B cell (primary cell): ENCODE measurements at regions not wholly inside any gene's neighbourhood (a gene's known extent, or its start where the extent isn't known, plus 50 kb on each side); places are given as distances from the start of the nearest gene placed in this dataset.
"Not testable (repeated sequence)": the region's sequence is repeated elsewhere in the genome, so short reads cannot be mapped to it uniquely, and the experiment has no call there.

Experiments
- ATAC-seq: fragments of 200-7000 bp; cut with Tn5 transposase; one replicate; pipeline ENCODE4 v1.10.0; 2021; ENCODE audit warnings: low read depth, mild to moderate bottlenecking, moderate number of reproducible peaks, moderate library complexity
- CTCF ChIA-PET: fragments of 350-600 bp; sonication (Branson Sonifier 250); formaldehyde crosslinking; loops from one replicate; lab custom pipeline; 2021; ENCODE audit warnings: antibody characterized with exemption, inconsistent platforms; lab: Charles Lee
- POLR2A ChIA-PET: fragments of 350-600 bp; sonication (Branson Sonifier 250); formaldehyde crosslinking; loops from one replicate; lab custom pipeline; 2021; ENCODE audit warnings: antibody characterized with exemption; lab: Charles Lee
- DNase-seq: peaks from one replicate; pipeline ENCODE4 v3.0.0; 2013
- H2AFZ ChIP-seq: 2 replicates; pipeline ENCODE4 v1.6.1; 2012; ENCODE audit warnings: mild to moderate bottlenecking, low read depth, low read length; ENCODE audit not compliant: insufficient read depth, poor library complexity, severe bottlenecking
- H3K27ac ChIP-seq, 2 donors: 1 replicate in 1 of 2; 2 replicates in 1 of 2; pipeline ENCODE4 v1.5.1; 2012 to 2013; ENCODE audit warnings: low read length in 2 of 2, mild to moderate bottlenecking in 2 of 2, moderate library complexity in 1 of 2
- H3K27me3 ChIP-seq, 4 experiments: fragments of 200-600 bp in 1 of 4; sonication (generic) in 1 of 4; replicated peaks in 1 of 4; 1 replicate in 2 of 4; 2 replicates in 2 of 4; pipeline versions ENCODE4 v1.6.1 to v1.7.0; 2013 to 2016; ENCODE audit warnings: low read length in 3 of 4, mild to moderate bottlenecking in 2 of 4, mixed read lengths in 1 of 4, moderate library complexity in 1 of 4; ENCODE audit not compliant: insufficient read depth in 4 of 4, control insufficient read depth in 3 of 4; ENCODE audit errors: control extremely low read depth in 1 of 4
- H3K36me3 ChIP-seq, 2 experiments: replicated peaks in 1 of 2; 1 replicate in 1 of 2; 2 replicates in 1 of 2; pipeline versions ENCODE4 v1.6.1 to v1.7.1; 2013; ENCODE audit warnings: low read length in 1 of 2; ENCODE audit not compliant: insufficient read depth in 2 of 2, control insufficient read depth in 1 of 2; ENCODE audit errors: control extremely low read depth in 1 of 2, extremely low read depth in 1 of 2
- H3K4me1 ChIP-seq, 2 donors: fragments of 200-600 bp in 1 of 2; sonication (generic) in 1 of 2; 1 replicate in 1 of 2; 2 replicates in 1 of 2; pipeline versions ENCODE4 v1.5.1 to v1.6.1; 2013 to 2017; ENCODE audit warnings: low read length in 2 of 2; ENCODE audit not compliant: control insufficient read depth in 2 of 2, insufficient read depth in 2 of 2
- H3K4me2 ChIP-seq: replicated peaks from 2 replicates; pipeline ENCODE3; 2012; ENCODE audit warnings: mild to moderate bottlenecking, low read depth, low read length; ENCODE audit not compliant: poor library complexity, severe bottlenecking
- H3K4me3 ChIP-seq, 5 experiments: fragments of 200-600 bp in 1 of 5; sonication (generic) in 1 of 5; 1 replicate in 3 of 5; 2 replicates in 2 of 5; pipeline versions ENCODE4 v1.5.1 to v1.7.0; 2011 to 2016; ENCODE audit warnings: low read length in 4 of 5, mild to moderate bottlenecking in 4 of 5, low read depth in 2 of 5, control low read depth in 1 of 5, moderate library complexity in 1 of 5; ENCODE audit not compliant: insufficient read depth in 1 of 5; ENCODE audit errors: control extremely low read depth in 1 of 5, extremely low read depth in 1 of 5
- H3K79me2 ChIP-seq: fragments of 200-600 bp; sonication (generic); one replicate; pipeline ENCODE4 v1.6.0; 2016; ENCODE audit warnings: low read length; ENCODE audit not compliant: control insufficient read depth, insufficient read depth
- H3K9ac ChIP-seq: fragments of 200-600 bp; sonication (generic); 2 replicates; pipeline ENCODE4 v1.6.1; 2017; ENCODE audit warnings: mild to moderate bottlenecking, low read length, moderate library complexity
- H3K9me3 ChIP-seq, 3 donors: one replicate each; pipeline versions ENCODE4 v1.6.1 to v1.7.1; 2013; ENCODE audit warnings: low read length in 2 of 3; ENCODE audit not compliant: control insufficient read depth in 2 of 3, insufficient read depth in 1 of 3; ENCODE audit errors: control extremely low read depth in 1 of 3
- H4K20me1 ChIP-seq: 2 replicates; pipeline ENCODE4 v1.6.0; 2012; ENCODE audit warnings: mild to moderate bottlenecking, low read length; ENCODE audit not compliant: insufficient read depth, control insufficient read depth, poor library complexity, severe bottlenecking
- H3K27ac Mint-ChIP-seq: one replicate; pipeline ENCODE4 v1.8.0; 2021; ENCODE audit warnings: mixed read lengths
- H3K27me3 Mint-ChIP-seq: one replicate; pipeline ENCODE4 v1.8.0; 2021; ENCODE audit warnings: mixed read lengths
- H3K4me1 Mint-ChIP-seq: one replicate; pipeline ENCODE4 v1.8.0; 2021; ENCODE audit warnings: mixed read lengths
- H3K4me3 Mint-ChIP-seq: one replicate; pipeline ENCODE4 v1.8.0; 2021; ENCODE audit warnings: mixed read lengths
- H3K9me3 Mint-ChIP-seq: one replicate; pipeline ENCODE4 v1.8.0; 2022; ENCODE audit warnings: mixed read lengths; ENCODE audit not compliant: insufficient read depth
- EZH2 ChIP-seq: IDR thresholded peaks from 2 replicates; pipeline ENCODE4 v1.6.1; 2012; ENCODE audit warnings: borderline replicate concordance, low read depth, mild to moderate bottlenecking, moderate library complexity, low read length; ENCODE audit not compliant: insufficient read depth, poor library complexity, severe bottlenecking
- WGBS: methylation state at CpG from one replicate; pipeline ENCODE4 v1.1.5; 2013; ENCODE audit warnings: missing lambda C conversion rate; ENCODE audit not compliant: insufficient coverage; 5-methylcytosine and 5-hydroxymethylcytosine counted together
- intact Hi-C: fragments of 100-400 bp; cut with micrococcal nuclease; formaldehyde crosslinking; loops from one replicate; pipeline ENCODE4 v1.10.0; 2022
- TF ChIP-seq, protein P1 (sequence below): fragments of 200-600 bp; IDR thresholded peaks from one replicate; pipeline ENCODE4 v1.8.0; 2022; ENCODE audit warnings: antibody characterized with exemption, mild to moderate bottlenecking

DNA sequence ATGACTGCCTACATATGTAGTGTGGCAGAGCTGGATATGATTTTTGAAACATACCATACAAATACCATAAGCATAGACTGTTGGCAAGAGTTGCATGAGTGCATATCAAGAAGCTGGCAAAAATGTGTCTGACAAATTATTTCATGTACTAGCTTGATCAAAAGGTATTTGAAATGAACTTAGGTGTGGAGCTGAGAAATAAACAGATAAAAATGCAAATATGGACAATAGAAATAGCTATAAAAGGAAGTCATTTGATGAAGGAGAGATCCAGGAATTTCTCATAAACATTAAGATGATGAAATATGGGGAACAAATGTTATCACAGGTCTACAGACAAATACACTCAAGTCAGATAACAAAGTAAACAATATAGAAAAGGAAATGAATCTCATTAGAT is 609.1 kb downstream of the PTPRC start:
- Mint-ChIP-seq H3K27me3 (no peaks in the 10 kb centered on the region), H3K9me3 (no peaks in the 10 kb centered on the region), H3K27ac (no peak overlapping the region), H3K4me1 (peaks cover 4% of the 10 kb centered on the region), H3K4me3 (no peak overlapping the region)
- H3K79me2 ChIP-seq, result no peaks in the 10 kb centered on the region
- intact Hi-C loops, result no loop called here
- H2AFZ ChIP-seq, result no peak overlapping the region
- H3K4me1 ChIP-seq, result peaks cover 0 to 7% of the 10 kb centered on the region in 2 donors
- DNase-seq (no peak), ATAC-seq (no peak)
- H3K27me3 ChIP-seq, result no peaks in the 10 kb centered on the region
- POLR2A ChIA-PET, result no interaction called here
- no peaks in the 10 kb centered on the region for H3K36me3 ChIP-seq
- no peaks in the 10 kb centered on the region for H4K20me1 ChIP-seq
- no peak overlapping the region for H3K4me2 ChIP-seq
- no peak overlapping the region for H3K4me3 ChIP-seq
- H3K9ac ChIP-seq, result no peak overlapping the region
- no peak overlapping the region for H3K27ac ChIP-seq
- CTCF ChIA-PET, result interaction anchor here (1.4 kb wide), 1 partner anchor 48 kb away, joined by 3 read pairs; no protein-coding TSS in a partner anchor
- peaks cover 0 to 2% (median 1%) of the 10 kb centered on the region in 3 donors for H3K9me3 ChIP-seq
- no peak for TF ChIP-seq EZH2
- TF ChIP-seq, protein P1, sequence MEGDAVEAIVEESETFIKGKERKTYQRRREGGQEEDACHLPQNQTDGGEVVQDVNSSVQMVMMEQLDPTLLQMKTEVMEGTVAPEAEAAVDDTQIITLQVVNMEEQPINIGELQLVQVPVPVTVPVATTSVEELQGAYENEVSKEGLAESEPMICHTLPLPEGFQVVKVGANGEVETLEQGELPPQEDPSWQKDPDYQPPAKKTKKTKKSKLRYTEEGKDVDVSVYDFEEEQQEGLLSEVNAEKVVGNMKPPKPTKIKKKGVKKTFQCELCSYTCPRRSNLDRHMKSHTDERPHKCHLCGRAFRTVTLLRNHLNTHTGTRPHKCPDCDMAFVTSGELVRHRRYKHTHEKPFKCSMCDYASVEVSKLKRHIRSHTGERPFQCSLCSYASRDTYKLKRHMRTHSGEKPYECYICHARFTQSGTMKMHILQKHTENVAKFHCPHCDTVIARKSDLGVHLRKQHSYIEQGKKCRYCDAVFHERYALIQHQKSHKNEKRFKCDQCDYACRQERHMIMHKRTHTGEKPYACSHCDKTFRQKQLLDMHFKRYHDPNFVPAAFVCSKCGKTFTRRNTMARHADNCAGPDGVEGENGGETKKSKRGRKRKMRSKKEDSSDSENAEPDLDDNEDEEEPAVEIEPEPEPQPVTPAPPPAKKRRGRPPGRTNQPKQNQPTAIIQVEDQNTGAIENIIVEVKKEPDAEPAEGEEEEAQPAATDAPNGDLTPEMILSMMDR, result no peak

DNA sequence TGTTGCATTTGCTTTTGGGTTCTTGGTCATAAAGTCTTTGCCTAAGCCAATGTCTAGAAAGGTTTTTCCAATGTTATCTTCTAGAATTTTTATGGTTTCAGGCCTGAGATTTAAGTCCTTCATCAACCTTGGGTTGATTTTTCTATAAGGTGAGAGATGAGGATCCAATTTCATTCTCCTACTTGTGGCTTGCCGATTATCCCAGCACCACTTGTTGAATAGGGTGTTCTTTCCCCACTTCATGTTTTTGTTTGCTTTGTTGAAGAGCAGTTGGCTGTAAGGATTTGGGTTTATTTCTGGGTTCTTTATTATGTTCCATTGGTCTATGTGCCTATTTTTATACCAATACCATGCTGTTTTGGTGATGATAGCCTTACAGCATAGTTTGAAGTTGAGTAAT is 615.2 kb downstream of the PTPRC start:
- H3K27ac Mint-ChIP-seq, H3K9me3 ChIP-seq, H3K4me3 Mint-ChIP-seq, H3K27me3 ChIP-seq, H3K27me3 Mint-ChIP-seq, H3K4me1 ChIP-seq, H3K36me3 ChIP-seq, H3K9ac ChIP-seq, H3K79me2 ChIP-seq, H3K27ac ChIP-seq, H3K4me1 Mint-ChIP-seq, H3K4me3 ChIP-seq, H3K9me3 Mint-ChIP-seq, H4K20me1 ChIP-seq, intact Hi-C loops, H2AFZ ChIP-seq, DNase-seq, CTCF ChIA-PET, H3K4me2 ChIP-seq, POLR2A ChIA-PET, ATAC-seq: not testable (repeated sequence)
- WGBS, result no CpG with 5 or more reads among the region's 1 CpG
